ENCODE measurements at regions not wholly inside any gene's neighbourhood (a gene's known extent, or its start where the extent isn't known, plus 50 kb on each side); places are given as distances from the start of the nearest gene placed in this dataset.

DNA sequence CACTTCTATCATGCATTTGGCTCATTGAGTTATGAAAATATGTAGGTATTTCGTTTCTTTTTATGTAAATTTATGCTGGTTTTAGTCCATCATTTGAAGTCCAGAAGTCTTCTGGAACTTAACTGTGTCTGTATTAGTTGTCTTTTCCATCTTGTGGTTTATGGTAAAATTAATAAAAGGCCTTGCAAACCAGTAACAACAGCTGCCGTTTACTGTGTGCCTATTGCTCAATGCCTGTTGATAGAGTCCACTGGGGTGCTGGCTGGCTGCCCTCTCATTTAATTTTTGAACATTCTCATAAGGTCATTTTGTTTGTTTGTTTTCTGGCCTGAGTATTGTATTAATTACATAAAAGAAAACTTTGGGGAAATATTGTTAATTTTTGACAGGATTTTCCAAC lies 98.0 kb downstream of the NAA11 start:
- ChIA-PET CTCF (no interaction called here), POLR2A (no interaction called here)
- Histone ChIP-seq H3K27me3 (ENCODE audit: control insufficient read depth, insufficient read depth, low read length) (no peaks in the 10 kb centered on the region), H3K9me3 (ENCODE audit: control insufficient read depth, insufficient read depth, low read depth, low read length) (no peaks in the 10 kb centered on the region), H3K4me3 (ENCODE audit: low read depth in 2 of 2, low read length in 2 of 2) (no peak overlapping the region), H3K36me3 (ENCODE audit: control insufficient read depth, insufficient read depth, low read length) (no peaks in the 10 kb centered on the region), H3K27ac (ENCODE audit: low read length) (no peak overlapping the region), H3K4me1 (ENCODE audit: control insufficient read depth, insufficient read depth, low read length) (no peaks in the 10 kb centered on the region)
- DNase-seq (ENCODE audit: low read depth, low spot score) (no peak), ATAC-seq (no peak)
- BruUV-seq (replicated peaks) = no TSS peak
- intact Hi-C loops (cut with micrococcal nuclease; ENCODE audit: unreplicated experiment) = no loop called here
- in situ Hi-C loops (cut with HindIII; ENCODE audit: low pct_unique_long_range_greater_than_20kb, low sequenced_read_pairs) = no loop called here
- TF ChIP-seq POLR2AphosphoS5 (IDR thresholded peaks at IDR 0.05; ENCODE audit: low read depth, low read length) (no peak), SIN3A (IDR thresholded peaks at IDR 0.05; ENCODE audit: borderline replicate concordance, insufficient read depth, low read depth, low read length) (no peak)

DNA sequence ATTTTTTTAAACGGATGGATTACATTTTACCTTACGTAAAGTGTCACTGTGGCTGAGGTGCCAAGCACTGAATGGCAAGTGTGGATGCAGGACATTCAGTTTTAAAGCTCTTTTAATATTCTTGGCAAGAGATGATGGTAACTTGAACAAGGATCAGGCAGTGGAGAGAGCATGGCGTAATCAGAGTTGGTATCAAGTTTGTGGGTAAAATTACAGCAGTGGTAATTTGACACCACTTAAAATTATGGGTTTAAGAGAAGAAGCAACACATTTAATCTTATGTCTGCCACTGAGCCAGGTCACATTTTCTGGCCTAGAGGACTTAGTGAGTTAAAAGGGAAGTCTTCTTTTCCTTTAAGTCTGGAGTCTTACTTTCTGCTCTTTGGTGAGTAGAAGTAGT lies 100.5 kb downstream of the NAA11 start:
- Histone ChIP-seq H3K36me3 (ENCODE audit: control insufficient read depth, insufficient read depth, low read length) (no peaks in the 10 kb centered on the region), H3K9me3 (ENCODE audit: control insufficient read depth, insufficient read depth, low read depth, low read length) (no peaks in the 10 kb centered on the region), H3K4me3 (ENCODE audit: low read depth in 2 of 2, low read length in 2 of 2) (no peak overlapping the region), H3K4me1 (ENCODE audit: control insufficient read depth, insufficient read depth, low read length) (no peaks in the 10 kb centered on the region), H3K27ac (ENCODE audit: low read length) (no peak overlapping the region), H3K27me3 (ENCODE audit: control insufficient read depth, insufficient read depth, low read length) (no peaks in the 10 kb centered on the region)
- intact Hi-C loops (cut with micrococcal nuclease; ENCODE audit: unreplicated experiment) = no loop called here
- DNase-seq (ENCODE audit: low read depth, low spot score) (no peak), ATAC-seq (no peak)
- ChIA-PET CTCF (no interaction called here), POLR2A (no interaction called here)
- TF ChIP-seq SIN3A (IDR thresholded peaks at IDR 0.05; ENCODE audit: borderline replicate concordance, insufficient read depth, low read depth, low read length) = no peak
- no peak for TF ChIP-seq TCF7L2 (IDR thresholded peaks at IDR 0.05; ENCODE audit: low read depth, low read length)
- TF ChIP-seq, protein P1, sequence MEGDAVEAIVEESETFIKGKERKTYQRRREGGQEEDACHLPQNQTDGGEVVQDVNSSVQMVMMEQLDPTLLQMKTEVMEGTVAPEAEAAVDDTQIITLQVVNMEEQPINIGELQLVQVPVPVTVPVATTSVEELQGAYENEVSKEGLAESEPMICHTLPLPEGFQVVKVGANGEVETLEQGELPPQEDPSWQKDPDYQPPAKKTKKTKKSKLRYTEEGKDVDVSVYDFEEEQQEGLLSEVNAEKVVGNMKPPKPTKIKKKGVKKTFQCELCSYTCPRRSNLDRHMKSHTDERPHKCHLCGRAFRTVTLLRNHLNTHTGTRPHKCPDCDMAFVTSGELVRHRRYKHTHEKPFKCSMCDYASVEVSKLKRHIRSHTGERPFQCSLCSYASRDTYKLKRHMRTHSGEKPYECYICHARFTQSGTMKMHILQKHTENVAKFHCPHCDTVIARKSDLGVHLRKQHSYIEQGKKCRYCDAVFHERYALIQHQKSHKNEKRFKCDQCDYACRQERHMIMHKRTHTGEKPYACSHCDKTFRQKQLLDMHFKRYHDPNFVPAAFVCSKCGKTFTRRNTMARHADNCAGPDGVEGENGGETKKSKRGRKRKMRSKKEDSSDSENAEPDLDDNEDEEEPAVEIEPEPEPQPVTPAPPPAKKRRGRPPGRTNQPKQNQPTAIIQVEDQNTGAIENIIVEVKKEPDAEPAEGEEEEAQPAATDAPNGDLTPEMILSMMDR (IDR thresholded peaks at IDR 0.05) = no peak
- TF ChIP-seq, protein P2, sequence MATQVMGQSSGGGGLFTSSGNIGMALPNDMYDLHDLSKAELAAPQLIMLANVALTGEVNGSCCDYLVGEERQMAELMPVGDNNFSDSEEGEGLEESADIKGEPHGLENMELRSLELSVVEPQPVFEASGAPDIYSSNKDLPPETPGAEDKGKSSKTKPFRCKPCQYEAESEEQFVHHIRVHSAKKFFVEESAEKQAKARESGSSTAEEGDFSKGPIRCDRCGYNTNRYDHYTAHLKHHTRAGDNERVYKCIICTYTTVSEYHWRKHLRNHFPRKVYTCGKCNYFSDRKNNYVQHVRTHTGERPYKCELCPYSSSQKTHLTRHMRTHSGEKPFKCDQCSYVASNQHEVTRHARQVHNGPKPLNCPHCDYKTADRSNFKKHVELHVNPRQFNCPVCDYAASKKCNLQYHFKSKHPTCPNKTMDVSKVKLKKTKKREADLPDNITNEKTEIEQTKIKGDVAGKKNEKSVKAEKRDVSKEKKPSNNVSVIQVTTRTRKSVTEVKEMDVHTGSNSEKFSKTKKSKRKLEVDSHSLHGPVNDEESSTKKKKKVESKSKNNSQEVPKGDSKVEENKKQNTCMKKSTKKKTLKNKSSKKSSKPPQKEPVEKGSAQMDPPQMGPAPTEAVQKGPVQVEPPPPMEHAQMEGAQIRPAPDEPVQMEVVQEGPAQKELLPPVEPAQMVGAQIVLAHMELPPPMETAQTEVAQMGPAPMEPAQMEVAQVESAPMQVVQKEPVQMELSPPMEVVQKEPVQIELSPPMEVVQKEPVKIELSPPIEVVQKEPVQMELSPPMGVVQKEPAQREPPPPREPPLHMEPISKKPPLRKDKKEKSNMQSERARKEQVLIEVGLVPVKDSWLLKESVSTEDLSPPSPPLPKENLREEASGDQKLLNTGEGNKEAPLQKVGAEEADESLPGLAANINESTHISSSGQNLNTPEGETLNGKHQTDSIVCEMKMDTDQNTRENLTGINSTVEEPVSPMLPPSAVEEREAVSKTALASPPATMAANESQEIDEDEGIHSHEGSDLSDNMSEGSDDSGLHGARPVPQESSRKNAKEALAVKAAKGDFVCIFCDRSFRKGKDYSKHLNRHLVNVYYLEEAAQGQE (IDR thresholded peaks at IDR 0.05; ENCODE audit: insufficient read depth in 1 of 2, low read depth in 2 of 2, low read length in 1 of 2) = no peak
- no peak for TF ChIP-seq POLR2AphosphoS5 (IDR thresholded peaks at IDR 0.05; ENCODE audit: low read depth, low read length)
- BruUV-seq (replicated peaks) = no TSS peak
- in situ Hi-C loops (cut with HindIII; ENCODE audit: low pct_unique_long_range_greater_than_20kb, low sequenced_read_pairs) = no loop called here

DNA sequence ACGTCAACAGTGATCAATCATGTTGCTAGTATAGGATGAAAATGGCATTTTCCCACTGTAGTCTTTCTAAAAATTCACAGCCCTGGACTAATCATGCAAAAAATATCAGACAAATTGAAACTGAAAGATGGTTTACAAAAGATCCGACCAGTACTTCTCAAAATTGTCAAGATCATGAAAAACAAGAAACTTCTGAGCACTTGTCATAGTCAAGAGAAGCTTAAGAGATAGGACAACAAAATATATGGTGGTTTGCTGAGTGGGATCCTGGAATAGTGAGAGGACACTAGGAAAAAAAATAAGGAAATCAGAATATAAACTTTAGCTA lies 101.1 kb downstream of the NAA11 start:
- Histone ChIP-seq H3K36me3 (ENCODE audit: control insufficient read depth, insufficient read depth, low read length) (no peaks in the 10 kb centered on the region), H3K4me1 (ENCODE audit: control insufficient read depth, insufficient read depth, low read length) (no peaks in the 10 kb centered on the region), H3K27ac (ENCODE audit: low read length) (no peak overlapping the region), H3K4me3 (ENCODE audit: low read depth in 2 of 2, low read length in 2 of 2) (no peak overlapping the region), H3K27me3 (ENCODE audit: control insufficient read depth, insufficient read depth, low read length) (no peaks in the 10 kb centered on the region), H3K9me3 (ENCODE audit: control insufficient read depth, insufficient read depth, low read depth, low read length) (no peaks in the 10 kb centered on the region)
- ATAC-seq (no peak), DNase-seq (ENCODE audit: low read depth, low spot score) (no peak)
- in situ Hi-C loops (cut with HindIII; ENCODE audit: low pct_unique_long_range_greater_than_20kb, low sequenced_read_pairs) (no loop called here), intact Hi-C loops (cut with micrococcal nuclease; ENCODE audit: unreplicated experiment) (no loop called here)
- ChIA-PET POLR2A (no interaction called here), CTCF (no interaction called here)
- no TSS peak for BruUV-seq (replicated peaks)
- no peak for TF ChIP-seq POLR2AphosphoS5 (IDR thresholded peaks at IDR 0.05; ENCODE audit: low read depth, low read length)
- no peak for TF ChIP-seq SIN3A (IDR thresholded peaks at IDR 0.05; ENCODE audit: borderline replicate concordance, insufficient read depth, low read depth, low read length)
- no peak for TF ChIP-seq TCF7L2 (IDR thresholded peaks at IDR 0.05; ENCODE audit: low read depth, low read length)

All from Panc1 (cell line).